ENCODE measurements at regions not wholly inside any gene's neighbourhood (a gene's known extent, or its start where the extent isn't known, plus 50 kb on each side); places are given as distances from the start of the nearest gene placed in this dataset.

GRCh38 chr6:165936660-165937059, 231.0 kb downstream of the TBXT start:
- TF ChIP-seq ZFP37 (tag by site-specific recombination; IDR thresholded peaks at IDR 0.05) (no peak), CTCF (tag by site-specific recombination; IDR thresholded peaks at IDR 0.05) (no peak), ZNF561 (tag by site-specific recombination; IDR thresholded peaks at IDR 0.05; ENCODE audit: borderline replicate concordance) (no peak), ZNF140 (tag by site-specific recombination; IDR thresholded peaks at IDR 0.05) (no peak), ZNF184 (tag by site-specific recombination; IDR thresholded peaks at IDR 0.05) (no peak), ZNF148 (tag by site-specific recombination; IDR thresholded peaks at IDR 0.05; ENCODE audit: borderline replicate concordance) (no peak), ZNF692 (tag by site-specific recombination; IDR thresholded peaks at IDR 0.05) (no peak), KLF9 (tag by site-specific recombination; IDR thresholded peaks at IDR 0.05; ENCODE audit: low read depth) (no peak), PATZ1 (tag by site-specific recombination; IDR thresholded peaks at IDR 0.05) (no peak)
- TF ChIP-seq, protein P1, sequence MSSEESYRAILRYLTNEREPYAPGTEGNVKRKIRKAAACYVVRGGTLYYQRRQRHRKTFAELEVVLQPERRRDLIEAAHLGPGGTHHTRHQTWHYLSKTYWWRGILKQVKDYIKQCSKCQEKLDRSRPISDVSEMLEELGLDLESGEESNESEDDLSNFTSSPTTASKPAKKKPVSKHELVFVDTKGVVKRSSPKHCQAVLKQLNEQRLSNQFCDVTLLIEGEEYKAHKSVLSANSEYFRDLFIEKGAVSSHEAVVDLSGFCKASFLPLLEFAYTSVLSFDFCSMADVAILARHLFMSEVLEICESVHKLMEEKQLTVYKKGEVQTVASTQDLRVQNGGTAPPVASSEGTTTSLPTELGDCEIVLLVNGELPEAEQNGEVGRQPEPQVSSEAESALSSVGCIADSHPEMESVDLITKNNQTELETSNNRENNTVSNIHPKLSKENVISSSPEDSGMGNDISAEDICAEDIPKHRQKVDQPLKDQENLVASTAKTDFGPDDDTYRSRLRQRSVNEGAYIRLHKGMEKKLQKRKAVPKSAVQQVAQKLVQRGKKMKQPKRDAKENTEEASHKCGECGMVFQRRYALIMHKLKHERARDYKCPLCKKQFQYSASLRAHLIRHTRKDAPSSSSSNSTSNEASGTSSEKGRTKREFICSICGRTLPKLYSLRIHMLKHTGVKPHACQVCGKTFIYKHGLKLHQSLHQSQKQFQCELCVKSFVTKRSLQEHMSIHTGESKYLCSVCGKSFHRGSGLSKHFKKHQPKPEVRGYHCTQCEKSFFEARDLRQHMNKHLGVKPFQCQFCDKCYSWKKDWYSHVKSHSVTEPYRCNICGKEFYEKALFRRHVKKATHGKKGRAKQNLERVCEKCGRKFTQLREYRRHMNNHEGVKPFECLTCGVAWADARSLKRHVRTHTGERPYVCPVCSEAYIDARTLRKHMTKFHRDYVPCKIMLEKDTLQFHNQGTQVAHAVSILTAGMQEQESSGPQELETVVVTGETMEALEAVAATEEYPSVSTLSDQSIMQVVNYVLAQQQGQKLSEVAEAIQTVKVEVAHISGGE (tag by site-specific recombination; conservative IDR thresholded peaks at IDR 0.05; ENCODE audit: low read depth): no peak
- TF ChIP-seq, protein P2, sequence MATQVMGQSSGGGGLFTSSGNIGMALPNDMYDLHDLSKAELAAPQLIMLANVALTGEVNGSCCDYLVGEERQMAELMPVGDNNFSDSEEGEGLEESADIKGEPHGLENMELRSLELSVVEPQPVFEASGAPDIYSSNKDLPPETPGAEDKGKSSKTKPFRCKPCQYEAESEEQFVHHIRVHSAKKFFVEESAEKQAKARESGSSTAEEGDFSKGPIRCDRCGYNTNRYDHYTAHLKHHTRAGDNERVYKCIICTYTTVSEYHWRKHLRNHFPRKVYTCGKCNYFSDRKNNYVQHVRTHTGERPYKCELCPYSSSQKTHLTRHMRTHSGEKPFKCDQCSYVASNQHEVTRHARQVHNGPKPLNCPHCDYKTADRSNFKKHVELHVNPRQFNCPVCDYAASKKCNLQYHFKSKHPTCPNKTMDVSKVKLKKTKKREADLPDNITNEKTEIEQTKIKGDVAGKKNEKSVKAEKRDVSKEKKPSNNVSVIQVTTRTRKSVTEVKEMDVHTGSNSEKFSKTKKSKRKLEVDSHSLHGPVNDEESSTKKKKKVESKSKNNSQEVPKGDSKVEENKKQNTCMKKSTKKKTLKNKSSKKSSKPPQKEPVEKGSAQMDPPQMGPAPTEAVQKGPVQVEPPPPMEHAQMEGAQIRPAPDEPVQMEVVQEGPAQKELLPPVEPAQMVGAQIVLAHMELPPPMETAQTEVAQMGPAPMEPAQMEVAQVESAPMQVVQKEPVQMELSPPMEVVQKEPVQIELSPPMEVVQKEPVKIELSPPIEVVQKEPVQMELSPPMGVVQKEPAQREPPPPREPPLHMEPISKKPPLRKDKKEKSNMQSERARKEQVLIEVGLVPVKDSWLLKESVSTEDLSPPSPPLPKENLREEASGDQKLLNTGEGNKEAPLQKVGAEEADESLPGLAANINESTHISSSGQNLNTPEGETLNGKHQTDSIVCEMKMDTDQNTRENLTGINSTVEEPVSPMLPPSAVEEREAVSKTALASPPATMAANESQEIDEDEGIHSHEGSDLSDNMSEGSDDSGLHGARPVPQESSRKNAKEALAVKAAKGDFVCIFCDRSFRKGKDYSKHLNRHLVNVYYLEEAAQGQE (tag by site-specific recombination; IDR thresholded peaks at IDR 0.05): no peak

All from HEK293 (cell line).